BLaER1 treated with 17β-estradiol and CSF1 and Interleukin-3, amounts not matched to agents 10 nM and 100 nM (cell line): ENCODE measurements at regions not wholly inside any gene's neighbourhood (a gene's known extent, or its start where the extent isn't known, plus 50 kb on each side); places are given as distances from the start of the nearest gene placed in this dataset.
A peak's percentile ranks its signal among the peaks of the same experiment; 100 is the strongest.
"Not testable (repeated sequence)": the region's sequence is repeated elsewhere in the genome, so short reads cannot be mapped to it uniquely, and the experiment has no call there.

ENCODE experiments used
- H3K27ac ChIP-seq, 11 experiments: shearing (Covaris generic); formaldehyde crosslinking; 2 replicates each; pipeline ENCODE4 v1.8.1; 2022
- H3K27me3 ChIP-seq, 11 experiments: shearing (Covaris generic); formaldehyde crosslinking; 2 replicates each; pipeline ENCODE4 v1.8.1; 2022
- H3K36me3 ChIP-seq, 11 experiments: shearing (Covaris generic); formaldehyde crosslinking; 2 replicates each; pipeline ENCODE4 v1.8.1; 2022
- H3K4me1 ChIP-seq, 10 experiments: shearing (Covaris generic); formaldehyde crosslinking; 2 replicates each; pipeline ENCODE4 v1.8.1; 2022
- H3K4me2 ChIP-seq, 11 experiments: shearing (Covaris generic); formaldehyde crosslinking; 2 replicates each; pipeline ENCODE4 v1.8.1; 2022
- H3K4me3 ChIP-seq, 10 experiments: shearing (Covaris generic); formaldehyde crosslinking; 2 replicates each; pipeline ENCODE4 v1.8.1; 2022
- H3K9ac ChIP-seq, 11 experiments: shearing (Covaris generic); formaldehyde crosslinking; 2 replicates each; pipeline ENCODE4 v1.8.1; 2022
- H3K9me3 ChIP-seq, 11 experiments: shearing (Covaris generic); formaldehyde crosslinking; replicated peaks in 1 of 11; 2 replicates each; pipeline ENCODE4 v1.8.1; 2022
- H4K20me1 ChIP-seq, 11 experiments: shearing (Covaris generic); formaldehyde crosslinking; 2 replicates each; pipeline ENCODE4 v1.8.1; 2022
- Cebpa-rat ChIP-seq, 11 experiments: shearing (Covaris generic); IDR thresholded peaks; 2 replicates each; pipeline ENCODE4 v1.8.1; 2022

DNA sequence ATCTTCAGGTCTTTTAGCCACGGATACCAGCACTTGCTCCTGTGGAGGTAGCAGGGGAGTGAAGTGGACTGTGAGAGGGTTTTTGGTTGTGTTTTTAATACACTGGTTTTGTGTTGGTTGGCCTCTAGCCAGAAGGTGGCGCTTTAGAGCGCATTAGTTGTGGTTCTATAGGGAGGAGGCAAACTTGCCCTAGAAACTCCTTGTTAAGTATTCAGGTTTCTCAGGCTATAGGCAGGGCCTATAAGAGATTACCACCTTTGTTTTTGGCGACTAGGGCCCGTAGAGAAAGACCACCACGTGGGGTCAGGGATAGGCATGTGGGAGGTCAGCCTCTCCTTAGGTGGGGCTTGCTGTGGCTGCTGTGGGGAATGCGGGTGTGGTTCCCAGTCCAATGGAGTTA, 221.6 kb upstream of the SPANXN4 start:
- H3K36me3 ChIP-seq, result no peaks in the 10 kb centered on the region
- H3K27me3 ChIP-seq, result peaks cover 61 to 99% (median 88%) of the 10 kb centered on the region in 11 experiments
- no peaks in the 10 kb centered on the region for H3K4me1 ChIP-seq
- H3K4me3 ChIP-seq, result no peak overlapping the region
- no peaks in the 10 kb centered on the region for H4K20me1 ChIP-seq
- no peak for TF ChIP-seq Cebpa-rat (IDR thresholded peaks at IDR 0.05)
- H3K9me3 ChIP-seq, result peaks cover 0 to 11% (median 0%) of the 10 kb centered on the region in 11 experiments; a peak in 5 of 22 replicates
- H3K9ac ChIP-seq, result no peak overlapping the region
- no peak overlapping the region for H3K27ac ChIP-seq
- H3K4me2 ChIP-seq, result no peak overlapping the region

DNA sequence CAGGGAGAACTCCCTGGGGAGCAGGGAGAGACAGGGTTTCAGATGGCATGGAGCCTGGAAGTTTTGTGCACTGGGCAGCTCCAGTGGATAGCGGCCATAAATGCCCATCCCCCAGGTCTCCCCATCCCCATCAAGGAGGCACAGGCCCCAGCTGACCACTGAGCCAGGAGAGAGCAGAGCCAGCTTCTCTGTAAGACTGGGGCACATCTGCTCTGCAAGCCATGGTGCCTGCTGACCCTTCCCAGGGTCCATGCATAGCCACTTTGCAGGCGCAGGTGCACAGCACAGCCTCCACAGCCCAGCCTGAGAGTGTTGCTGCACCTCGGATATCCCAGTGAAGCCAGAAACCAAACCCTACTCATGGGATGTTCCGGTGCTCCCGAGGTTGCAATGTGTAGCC, 206.3 kb upstream of the SPANXN4 start:
- no peaks in the 10 kb centered on the region for H3K4me1 ChIP-seq
- H3K4me3 ChIP-seq, result no peak overlapping the region
- no peaks in the 10 kb centered on the region for H3K36me3 ChIP-seq
- H3K9ac ChIP-seq, result no peak overlapping the region
- H3K27me3 ChIP-seq, result peaks cover 47 to 97% (median 81%) of the 10 kb centered on the region in 11 experiments
- no peak overlapping the region for H3K4me2 ChIP-seq
- H3K27ac ChIP-seq, result no peak overlapping the region
- H4K20me1 ChIP-seq, result no peaks in the 10 kb centered on the region
- TF ChIP-seq Cebpa-rat (IDR thresholded peaks at IDR 0.05), result no peak
- H3K9me3 ChIP-seq, result peaks cover 0 to 7% (median 0%) of the 10 kb centered on the region in 11 experiments; a peak in 2 of 22 replicates

- Histone ChIP-seq H3K4me1 (no peaks in the 10 kb centered on the region), H3K9ac (no peak overlapping the region), H3K27me3 (peaks cover 18 to 80% (median 61%) of the 10 kb centered on the region in 11 experiments; a peak in 21 of 22 replicates), H3K4me3 (no peak overlapping the region), H3K36me3 (no peaks in the 10 kb centered on the region), H3K4me2 (no peak overlapping the region), H3K9me3 (no peaks in the 10 kb centered on the region), H3K27ac (no peak overlapping the region), H4K20me1 (no peaks in the 10 kb centered on the region; a peak in 1 of 22 replicates)
- no peak for TF ChIP-seq Cebpa-rat (IDR thresholded peaks at IDR 0.05)
These were observed 197.6 kb upstream of the SPANXN4 start for GRCh38 chrX:142828129-142828528.

GRCh38 chrX:142831961-142832530, 193.7 kb upstream of the SPANXN4 start:
- Histone ChIP-seq H3K27me3 (peaks cover 26 to 72% (median 54%) of the 10 kb centered on the region in 11 experiments; a peak in 21 of 22 replicates), H3K9ac (no peak overlapping the region), H3K36me3 (no peaks in the 10 kb centered on the region), H3K4me1 (no peaks in the 10 kb centered on the region), H3K4me2 (no peak overlapping the region), H3K4me3 (no peak overlapping the region), H3K27ac (no peak overlapping the region), H4K20me1 (no peaks in the 10 kb centered on the region; a peak in 1 of 22 replicates), H3K9me3 (no peaks in the 10 kb centered on the region)
- no peak for TF ChIP-seq Cebpa-rat (IDR thresholded peaks at IDR 0.05)

DNA sequence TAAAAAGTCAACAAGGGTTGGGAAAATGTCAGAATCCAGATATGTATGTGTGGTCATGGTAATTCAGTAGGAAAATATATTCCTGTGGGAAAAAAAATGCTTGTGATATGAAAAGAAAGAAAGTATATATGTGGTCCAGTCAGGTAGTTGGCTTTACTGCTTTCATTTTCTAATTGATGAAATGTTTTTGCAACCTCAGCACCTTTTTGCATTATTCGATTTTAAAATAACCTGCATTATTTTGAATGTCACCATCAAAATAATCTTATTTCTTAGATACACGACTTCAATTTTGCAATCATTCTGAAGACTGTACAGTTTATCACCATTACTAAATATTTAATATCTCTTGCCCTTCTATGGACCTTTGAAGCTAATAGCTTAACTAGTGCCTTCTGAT, 170.8 kb upstream of the SPANXN4 start:
- Histone ChIP-seq H3K27me3 (peaks cover 12 to 86% (median 66%) of the 10 kb centered on the region in 11 experiments; a peak in 21 of 22 replicates), H3K4me2 (no peak overlapping the region), H3K27ac (no peak overlapping the region), H3K36me3 (no peaks in the 10 kb centered on the region), H3K4me3 (no peak overlapping the region), H3K9me3 (no peaks in the 10 kb centered on the region), H3K4me1 (no peaks in the 10 kb centered on the region), H3K9ac (no peak overlapping the region), H4K20me1 (no peaks in the 10 kb centered on the region)
- no peak for TF ChIP-seq Cebpa-rat (IDR thresholded peaks at IDR 0.05)

GRCh38 chrX:142860944-142861343, 164.8 kb upstream of the SPANXN4 start:
- Histone ChIP-seq H3K9ac (no peak overlapping the region), H3K4me1 (no peaks in the 10 kb centered on the region), H3K27ac (no peak overlapping the region), H3K9me3 (no peaks in the 10 kb centered on the region), H3K27me3 (peaks cover 50 to 96% (median 90%) of the 10 kb centered on the region in 11 experiments), H3K4me3 (no peak overlapping the region), H3K4me2 (no peak overlapping the region), H3K36me3 (no peaks in the 10 kb centered on the region), H4K20me1 (no peaks in the 10 kb centered on the region; a peak in 1 of 22 replicates)
- TF ChIP-seq Cebpa-rat (IDR thresholded peaks at IDR 0.05), result peak in 3 of 11 experiments; percentile 31 to 75 (median 46); a peak in 5 of 22 replicates

GRCh38 chrX:142861557-142861956, 164.2 kb upstream of the SPANXN4 start:
- H3K27ac ChIP-seq, result no peak overlapping the region
- no peak overlapping the region for H3K9ac ChIP-seq
- H3K4me2 ChIP-seq, result no peak overlapping the region
- no peaks in the 10 kb centered on the region for H3K9me3 ChIP-seq
- no peaks in the 10 kb centered on the region for H3K36me3 ChIP-seq
- H3K4me1 ChIP-seq, result no peaks in the 10 kb centered on the region
- TF ChIP-seq Cebpa-rat (IDR thresholded peaks at IDR 0.05), result no peak
- H4K20me1 ChIP-seq, result no peaks in the 10 kb centered on the region; a peak in 1 of 22 replicates
- peaks cover 45 to 96% (median 90%) of the 10 kb centered on the region in 11 experiments for H3K27me3 ChIP-seq
- no peak overlapping the region for H3K4me3 ChIP-seq

- not testable (repeated sequence) for H3K27ac ChIP-seq, H3K4me1 ChIP-seq, H3K9ac ChIP-seq, H3K4me3 ChIP-seq, H3K4me2 ChIP-seq, H4K20me1 ChIP-seq, H3K36me3 ChIP-seq
- Histone ChIP-seq H3K9me3 (peaks cover 15 to 32% (median 26%) of the 10 kb centered on the region in 11 experiments; a peak in 21 of 22 replicates), H3K27me3 (peaks cover 57 to 94% (median 79%) of the 10 kb centered on the region in 11 experiments)
These were observed 159.5 kb upstream of the SPANXN4 start for GRCh38 chrX:142866247-142866646.

GRCh38 chrX:142873214-142873613, 152.5 kb upstream of the SPANXN4 start:
- no peaks in the 10 kb centered on the region; a peak in 1 of 22 replicates for H4K20me1 ChIP-seq
- peaks cover 15 to 32% (median 25%) of the 10 kb centered on the region in 11 experiments; a peak in 21 of 22 replicates for H3K9me3 ChIP-seq
- no peak overlapping the region for H3K9ac ChIP-seq
- no peak overlapping the region for H3K27ac ChIP-seq
- H3K4me1 ChIP-seq, result no peaks in the 10 kb centered on the region
- no peak overlapping the region for H3K4me2 ChIP-seq
- H3K36me3 ChIP-seq, result no peaks in the 10 kb centered on the region
- no peak overlapping the region for H3K4me3 ChIP-seq
- TF ChIP-seq Cebpa-rat (IDR thresholded peaks at IDR 0.05), result no peak
- peaks cover 5 to 68% (median 44%) of the 10 kb centered on the region in 11 experiments; a peak in 19 of 22 replicates for H3K27me3 ChIP-seq

DNA sequence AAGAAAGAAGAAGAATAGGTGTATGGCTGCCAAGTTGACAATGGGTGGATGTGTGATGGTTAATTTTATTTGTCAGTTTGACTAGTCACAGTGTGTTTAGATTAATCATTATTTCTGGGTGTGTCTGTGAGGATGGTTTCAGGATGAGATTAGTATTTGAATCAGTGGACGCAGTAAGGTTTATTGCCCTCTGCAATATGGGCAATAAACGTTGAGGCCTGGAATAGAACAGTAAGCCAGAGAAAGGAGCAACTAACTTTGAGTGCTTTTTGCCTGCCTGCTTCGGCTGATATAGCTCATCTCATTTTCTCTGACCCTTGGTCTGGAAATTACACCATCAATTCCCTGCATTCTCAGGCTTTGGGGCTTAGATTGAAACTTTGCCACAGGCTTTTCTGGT, 140.8 kb upstream of the SPANXN4 start:
- no peak overlapping the region for H3K27ac ChIP-seq
- H3K4me2 ChIP-seq, result no peak overlapping the region
- no peak overlapping the region for H3K9ac ChIP-seq
- no peaks in the 10 kb centered on the region for H4K20me1 ChIP-seq
- H3K9me3 ChIP-seq, result no peaks in the 10 kb centered on the region
- no peaks in the 10 kb centered on the region for H3K4me1 ChIP-seq
- H3K36me3 ChIP-seq, result no peaks in the 10 kb centered on the region
- H3K4me3 ChIP-seq, result no peak overlapping the region
- TF ChIP-seq Cebpa-rat (IDR thresholded peaks at IDR 0.05), result no peak
- peaks cover 8 to 69% (median 42%) of the 10 kb centered on the region in 11 experiments; a peak in 18 of 22 replicates for H3K27me3 ChIP-seq
